Breast epithelium (tissue), 3 donors: ENCODE measurements at regions not wholly inside any gene's neighbourhood (a gene's known extent, or its start where the extent isn't known, plus 50 kb on each side); places are given as distances from the start of the nearest gene placed in this dataset.

ENCODE experiments used
- CTCF ChIP-seq, 3 donors: fragments of 450-650 bp; IDR thresholded peaks; one replicate each; pipeline ENCODE4 v1.5.1; 2016 to 2017; ENCODE audit warnings: antibody characterized with exemption in 3 of 3, mild to moderate bottlenecking in 3 of 3, moderate library complexity in 3 of 3
- POLR2A ChIP-seq: fragments of 450-650 bp; IDR thresholded peaks from one replicate; pipeline ENCODE4 v1.6.1; 2016; ENCODE audit warnings: antibody characterized with exemption, mild to moderate bottlenecking, moderate library complexity

- TF ChIP-seq CTCF (IDR thresholded peaks at IDR 0.05) (no peak), POLR2A (no peak)
Observed at GRCh38 chr3:127091376-127091775, 101.6 kb upstream of the PRR23E start.
